K562 (cell line): ENCODE measurements at regions not wholly inside any gene's neighbourhood (a gene's known extent, or its start where the extent isn't known, plus 50 kb on each side); places are given as distances from the start of the nearest gene placed in this dataset.

Experiments used
- ATAC-seq: fragments of 200-7000 bp; cut with Tn5 transposase; 3 replicates; pipeline ENCODE4 v1.9.1; 2020; ENCODE audit warnings: moderate library complexity
- BruUV-seq: library from RNA; stranded (reverse); fragments of 400-500 nt; replicated peaks from 2 replicates; lab custom pipeline; 2021; lab: Mats Ljungman, UMichigan
- CTCF ChIA-PET: fragments of 300-600 bp; formaldehyde crosslinking; extraction: SDS; loops from one replicate; lab custom pipeline; 2021; ENCODE audit warnings: low intra/inter-chr PET ratio; lab: Yijun Ruan, JAX
- POLR2A ChIA-PET: fragments of 300-600, 350-650 bp; sonication (Branson Sonifier 250); formaldehyde crosslinking; extraction: SDS; loops from one replicate; lab custom pipeline; 2021; ENCODE audit warnings: antibody characterized with exemption, inconsistent platforms; lab: Yijun Ruan, JAX
- DNase-seq, 4 experiments: peaks; one replicate each; pipeline versions ENCODE4 v3.0.0 to v3.0.0-alpha.2; 2011 to 2018; ENCODE audit warnings: low spot score in 3 of 4, mixed read lengths in 3 of 4; ENCODE audit errors: extremely low read depth in 1 of 4
- FAIRE-seq: peaks from 2 replicates; lab custom pipeline; 2011; peaks lifted over from hg19 to GRCh38; lab: Jason Lieb, UNC
- H2AFZ ChIP-seq: 2 replicates; pipeline ENCODE4 v1.6.0; 2011; ENCODE audit warnings: low read depth, low read length, control low read depth, inconsistent platforms
- H3K27ac ChIP-seq: fragments of 200-600 bp; 3 replicates; pipeline ENCODE4 v1.8.0; 2011; ENCODE audit warnings: low read depth, mild to moderate bottlenecking, control low read depth, inconsistent platforms, low read length, moderate library complexity, mixed read lengths; ENCODE audit errors: extremely low read depth
- H3K27me3 ChIP-seq, 2 experiments: fragments of 300-600 bp in 1 of 2; 2 replicates in 1 of 2; 3 replicates in 1 of 2; pipeline versions ENCODE4 v1.6.0 to v1.8.0; 2011; ENCODE audit warnings: inconsistent platforms in 2 of 2, low read length in 2 of 2, mild to moderate bottlenecking in 1 of 2, mixed read lengths in 1 of 2, moderate library complexity in 1 of 2; ENCODE audit not compliant: control insufficient read depth in 2 of 2, insufficient read depth in 2 of 2
- H3K36me3 ChIP-seq: fragments of 300-600 bp; 3 replicates; pipeline ENCODE4 v1.8.0; 2011; ENCODE audit warnings: mild to moderate bottlenecking, low read length, inconsistent platforms; ENCODE audit not compliant: control insufficient read depth, insufficient read depth
- H3K4me1 ChIP-seq, 2 experiments: fragments of 200-600 bp in 1 of 2; replicated peaks in 1 of 2; 2 replicates in 1 of 2; 3 replicates in 1 of 2; pipeline versions ENCODE4 v1.5.1 to v1.8.0; 2011; ENCODE audit warnings: inconsistent platforms in 2 of 2, low read length in 2 of 2, mild to moderate bottlenecking in 1 of 2, mixed read lengths in 1 of 2, moderate library complexity in 1 of 2; ENCODE audit not compliant: control insufficient read depth in 2 of 2, insufficient read depth in 2 of 2
- H3K4me2 ChIP-seq: 2 replicates; pipeline ENCODE4 v1.6.1; 2011; ENCODE audit warnings: low read length, control low read depth, inconsistent platforms, mixed read lengths; ENCODE audit not compliant: insufficient read depth
- H3K4me3 ChIP-seq: fragments of 200-600 bp; sonication (generic), shearing (Covaris generic); 2 replicates; pipeline ENCODE4 v1.5.1; 2016; ENCODE audit warnings: control low read depth, inconsistent platforms
- H3K79me2 ChIP-seq: fragments of 200-600 bp; 3 replicates; pipeline ENCODE4 v1.8.0; 2011; ENCODE audit warnings: low read length, inconsistent platforms; ENCODE audit not compliant: control insufficient read depth, insufficient read depth
- H3K9ac ChIP-seq, 2 experiments: 2 replicates each; pipeline versions ENCODE4 v1.6.0 to v1.6.1; 2011; ENCODE audit warnings: low read depth in 2 of 2, low read length in 2 of 2, control low read depth in 1 of 2, inconsistent platforms in 1 of 2, mild to moderate bottlenecking in 1 of 2, mixed read lengths in 1 of 2; ENCODE audit not compliant: insufficient read depth in 1 of 2
- H3K9me1 ChIP-seq: one replicate; pipeline ENCODE4 v1.6.0; 2011; ENCODE audit warnings: inconsistent platforms, mild to moderate bottlenecking, low read length, moderate library complexity; ENCODE audit not compliant: control insufficient read depth, insufficient read depth
- H3K9me3 ChIP-seq: replicated peaks from 2 replicates; pipeline ENCODE4 v1.5.1; 2011; ENCODE audit warnings: low read depth, low read length, inconsistent platforms; ENCODE audit not compliant: control insufficient read depth, insufficient read depth
- H4K20me1 ChIP-seq: replicated peaks from 2 replicates; pipeline ENCODE4 v1.6.1; 2011; ENCODE audit warnings: low read length, inconsistent platforms, mixed read lengths; ENCODE audit not compliant: control insufficient read depth, insufficient read depth
- ARID1B ChIP-seq: fragments of 450-650 bp; IDR thresholded peaks from 2 replicates; pipeline ENCODE4 v1.6.1; 2016; ENCODE audit warnings: antibody characterized with exemption, mild to moderate bottlenecking, inconsistent platforms
- CAMTA2 ChIP-seq: fragments of 250-450 bp; sonication (Bioruptor Pico); conservative IDR thresholded peaks from 2 replicates; pipeline ENCODE4 v1.5.1; 2022
- DPF2 ChIP-seq: fragments of 450-650 bp; IDR thresholded peaks from 2 replicates; pipeline ENCODE4 v1.6.1; 2016
- EP400 ChIP-seq: fragments of 450-650 bp; IDR thresholded peaks from 2 replicates; pipeline ENCODE4 v1.6.1; 2017; ENCODE audit warnings: antibody characterized with exemption, mild to moderate bottlenecking, moderate library complexity
- NR2C1 ChIP-seq, 2 experiments: fragments of 450-650 bp; IDR thresholded peaks; 2 replicates each; pipeline ENCODE4 v1.6.1; 2017; ENCODE audit warnings: mild to moderate bottlenecking in 2 of 2, antibody characterized with exemption in 1 of 2, inconsistent platforms in 1 of 2, missing compliant biosample characterization in 1 of 2, missing genetic modification characterization in 1 of 2
- PHTF2 ChIP-seq: fragments of 250-450 bp; sonication (Bioruptor Pico); IDR thresholded peaks from 2 replicates; pipeline ENCODE4 v1.5.0; 2021; ENCODE audit warnings: mild to moderate bottlenecking
- SMAD3 ChIP-seq: fragments of 450-650 bp; formaldehyde crosslinking; conservative IDR thresholded peaks from 2 replicates; pipeline ENCODE4 v1.4.0; 2020; ENCODE audit warnings: mild to moderate bottlenecking
- ZBTB17 ChIP-seq: fragments of 450-650 bp; formaldehyde crosslinking; IDR thresholded peaks from 2 replicates; pipeline ENCODE4 v1.4.0; 2020; ENCODE audit warnings: mild to moderate bottlenecking
- ZNF174 ChIP-seq: fragments of 250-450 bp; sonication (Bioruptor Pico); IDR thresholded peaks from 2 replicates; pipeline ENCODE4 v1.4.0; 2020; ENCODE audit warnings: mild to moderate bottlenecking
- ZNF384 ChIP-seq: IDR thresholded peaks from 2 replicates; pipeline ENCODE4 v1.6.1; 2012; ENCODE audit warnings: low read depth, low read length, improper control_type of control experiment
- WGBS: fragments of 100-300 bp; shearing (Covaris generic); methylation state at CpG from one replicate; pipeline ENCODE4 v1.1.6; 2016; ENCODE audit warnings: low coverage, mixed read lengths; ENCODE audit not compliant: insufficient coverage; ENCODE audit errors: missing lambda C conversion rate; 5-methylcytosine and 5-hydroxymethylcytosine counted together
- in situ Hi-C: fragments of 300-500 bp; cut with MboI; formaldehyde crosslinking; loops from 4 replicates; pipeline ENCODE4 v1.15.0; 2018; ENCODE audit warnings: inconsistent platforms, mixed read lengths
- intact Hi-C: fragments of 100-400 bp; cut with micrococcal nuclease; formaldehyde crosslinking; loops from 2 replicates; pipeline ENCODE4 v1.14.2; 2022
- TF ChIP-seq, protein P1 (sequence below): sonication (generic); IDR thresholded peaks from 2 replicates; pipeline ENCODE4 v1.6.1; 2016
- TF ChIP-seq, protein P2 (sequence below): fragments of 250-450 bp; sonication (Bioruptor Pico); IDR thresholded peaks from 2 replicates; pipeline ENCODE4 v1.5.0; 2021; ENCODE audit warnings: mild to moderate bottlenecking, moderate library complexity
- TF ChIP-seq, protein P3 (sequence below): fragments of 450-650 bp; IDR thresholded peaks from 2 replicates; pipeline ENCODE4 v1.6.1; 2016; ENCODE audit warnings: mild to moderate bottlenecking
- TF ChIP-seq, protein P4 (sequence below): fragments of 250-450 bp; sonication (Bioruptor Pico); IDR thresholded peaks from 2 replicates; pipeline ENCODE4 v1.5.0; 2022; ENCODE audit warnings: mild to moderate bottlenecking

- no peak overlapping the region for H3K4me2 ChIP-seq
- no peaks in the 10 kb centered on the region for H3K36me3 ChIP-seq
- no peak for FAIRE-seq
- H3K4me1 ChIP-seq: peaks cover 0 to 35% of the 10 kb centered on the region in 2 experiments
- peak overlapping the region; percentile 69; the same call in 2 of the 3 replicates for H3K27ac ChIP-seq
- H3K9ac ChIP-seq: peak overlapping the region in 1 of 2 experiments; percentile 35; a peak in 2 of 4 replicates
- H3K79me2 ChIP-seq: no peaks in the 10 kb centered on the region
- no peaks in the 10 kb centered on the region for H4K20me1 ChIP-seq
- H3K27me3 ChIP-seq: no peaks in the 10 kb centered on the region
- ATAC-seq: no peak
- no TSS peak for BruUV-seq
- no peaks in the 10 kb centered on the region for H3K9me1 ChIP-seq
- in situ Hi-C loops (no loop called here), intact Hi-C loops (no loop called here)
- 2% methylated on average over 3 of the region's 3 CpGs for WGBS
- ChIA-PET POLR2A (interaction anchor here (0.6 to 2.7 kb wide), 4 partner anchors 10 to 40 kb away, joined by 3 to 14 read pairs (median 4); no protein-coding TSS in a partner anchor), CTCF (no interaction called here)
- no peak overlapping the region for H3K4me3 ChIP-seq
- peaks cover 4% of the 10 kb centered on the region; the same call in 1 of the 2 replicates for H3K9me3 ChIP-seq
- H2AFZ ChIP-seq: peak overlapping the region; percentile 80
- DNase-seq: no peak
- peak; percentile 35; the same call in 1 of the 2 replicates for TF ChIP-seq EP400
- TF ChIP-seq, protein P1, sequence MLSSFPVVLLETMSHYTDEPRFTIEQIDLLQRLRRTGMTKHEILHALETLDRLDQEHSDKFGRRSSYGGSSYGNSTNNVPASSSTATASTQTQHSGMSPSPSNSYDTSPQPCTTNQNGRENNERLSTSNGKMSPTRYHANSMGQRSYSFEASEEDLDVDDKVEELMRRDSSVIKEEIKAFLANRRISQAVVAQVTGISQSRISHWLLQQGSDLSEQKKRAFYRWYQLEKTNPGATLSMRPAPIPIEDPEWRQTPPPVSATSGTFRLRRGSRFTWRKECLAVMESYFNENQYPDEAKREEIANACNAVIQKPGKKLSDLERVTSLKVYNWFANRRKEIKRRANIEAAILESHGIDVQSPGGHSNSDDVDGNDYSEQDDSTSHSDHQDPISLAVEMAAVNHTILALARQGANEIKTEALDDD: no peak
- 0 out of 2 replicates have a peak, but pooled peaks have one; percentile 41 for TF ChIP-seq PHTF2
- TF ChIP-seq, protein P2, sequence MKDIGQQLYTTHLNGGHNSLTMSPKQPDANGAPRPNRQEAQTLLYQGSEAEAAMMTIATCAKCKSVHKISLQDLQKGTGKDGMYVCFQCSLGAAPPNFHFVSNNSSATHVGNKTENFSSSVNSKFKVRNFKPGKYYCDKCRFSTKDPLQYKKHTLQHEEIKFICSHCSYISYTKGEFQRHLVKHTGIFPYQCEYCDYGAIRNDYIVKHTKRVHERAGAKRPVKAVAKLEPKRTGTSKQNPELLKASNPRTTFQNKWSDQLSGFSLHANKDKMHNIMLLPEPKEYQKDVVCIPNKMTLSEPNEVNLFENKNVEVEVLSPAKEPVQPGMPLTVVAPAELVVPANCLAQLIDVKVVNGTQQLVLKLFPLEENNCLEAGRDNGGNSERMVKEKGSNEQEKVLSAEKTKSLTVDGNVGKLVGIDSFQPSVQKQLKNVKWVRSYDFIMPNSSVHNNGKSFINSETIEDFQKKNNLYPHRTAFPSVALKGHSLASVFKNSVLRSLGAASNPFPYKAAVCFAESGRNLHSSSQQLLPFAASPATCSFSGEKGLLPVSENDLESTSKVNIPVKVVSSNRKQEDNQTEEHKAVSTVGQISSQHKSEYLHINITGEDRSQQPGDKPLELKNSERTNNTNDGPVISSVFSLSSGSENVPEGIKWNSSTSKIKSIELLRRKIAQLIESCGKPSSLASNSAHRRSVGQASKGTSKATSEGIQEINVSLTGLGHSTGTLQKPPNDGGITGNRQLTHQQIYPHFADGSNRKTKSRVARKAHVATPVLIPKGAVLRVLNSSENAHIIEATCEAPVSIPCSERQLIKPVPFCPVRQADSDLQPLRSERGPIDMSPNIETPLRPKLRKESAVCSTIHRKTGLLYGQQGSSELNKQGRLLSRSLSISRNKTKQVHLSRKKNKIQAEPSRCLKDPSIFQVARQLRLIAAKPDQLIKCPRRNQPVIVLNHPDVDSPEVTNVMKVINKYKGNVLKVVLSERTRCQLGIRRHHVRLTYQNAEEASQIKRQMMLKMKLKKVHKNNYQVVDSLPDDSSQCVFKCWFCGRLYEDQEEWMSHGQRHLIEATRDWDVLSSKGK (CRISPR knock-in tag): 0 out of 2 replicates have a peak, but pooled peaks have one; percentile 71
- TF ChIP-seq SMAD3 (CRISPR knock-in tag): peak; percentile 90
- TF ChIP-seq, protein P3, sequence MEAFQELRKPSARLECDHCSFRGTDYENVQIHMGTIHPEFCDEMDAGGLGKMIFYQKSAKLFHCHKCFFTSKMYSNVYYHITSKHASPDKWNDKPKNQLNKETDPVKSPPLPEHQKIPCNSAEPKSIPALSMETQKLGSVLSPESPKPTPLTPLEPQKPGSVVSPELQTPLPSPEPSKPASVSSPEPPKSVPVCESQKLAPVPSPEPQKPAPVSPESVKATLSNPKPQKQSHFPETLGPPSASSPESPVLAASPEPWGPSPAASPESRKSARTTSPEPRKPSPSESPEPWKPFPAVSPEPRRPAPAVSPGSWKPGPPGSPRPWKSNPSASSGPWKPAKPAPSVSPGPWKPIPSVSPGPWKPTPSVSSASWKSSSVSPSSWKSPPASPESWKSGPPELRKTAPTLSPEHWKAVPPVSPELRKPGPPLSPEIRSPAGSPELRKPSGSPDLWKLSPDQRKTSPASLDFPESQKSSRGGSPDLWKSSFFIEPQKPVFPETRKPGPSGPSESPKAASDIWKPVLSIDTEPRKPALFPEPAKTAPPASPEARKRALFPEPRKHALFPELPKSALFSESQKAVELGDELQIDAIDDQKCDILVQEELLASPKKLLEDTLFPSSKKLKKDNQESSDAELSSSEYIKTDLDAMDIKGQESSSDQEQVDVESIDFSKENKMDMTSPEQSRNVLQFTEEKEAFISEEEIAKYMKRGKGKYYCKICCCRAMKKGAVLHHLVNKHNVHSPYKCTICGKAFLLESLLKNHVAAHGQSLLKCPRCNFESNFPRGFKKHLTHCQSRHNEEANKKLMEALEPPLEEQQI: peak; percentile 54; the same call in 1 of the 2 replicates
- 0 out of 2 replicates have a peak, but pooled peaks have one; percentile 46 for TF ChIP-seq ARID1B
- no peak for TF ChIP-seq NR2C1 (IDR thresholded peaks at IDR 0.05)
- peak; percentile 41; the same call in 1 of the 2 replicates for TF ChIP-seq NR2C1 (tag; IDR thresholded peaks at IDR 0.05)
- TF ChIP-seq, protein P4, sequence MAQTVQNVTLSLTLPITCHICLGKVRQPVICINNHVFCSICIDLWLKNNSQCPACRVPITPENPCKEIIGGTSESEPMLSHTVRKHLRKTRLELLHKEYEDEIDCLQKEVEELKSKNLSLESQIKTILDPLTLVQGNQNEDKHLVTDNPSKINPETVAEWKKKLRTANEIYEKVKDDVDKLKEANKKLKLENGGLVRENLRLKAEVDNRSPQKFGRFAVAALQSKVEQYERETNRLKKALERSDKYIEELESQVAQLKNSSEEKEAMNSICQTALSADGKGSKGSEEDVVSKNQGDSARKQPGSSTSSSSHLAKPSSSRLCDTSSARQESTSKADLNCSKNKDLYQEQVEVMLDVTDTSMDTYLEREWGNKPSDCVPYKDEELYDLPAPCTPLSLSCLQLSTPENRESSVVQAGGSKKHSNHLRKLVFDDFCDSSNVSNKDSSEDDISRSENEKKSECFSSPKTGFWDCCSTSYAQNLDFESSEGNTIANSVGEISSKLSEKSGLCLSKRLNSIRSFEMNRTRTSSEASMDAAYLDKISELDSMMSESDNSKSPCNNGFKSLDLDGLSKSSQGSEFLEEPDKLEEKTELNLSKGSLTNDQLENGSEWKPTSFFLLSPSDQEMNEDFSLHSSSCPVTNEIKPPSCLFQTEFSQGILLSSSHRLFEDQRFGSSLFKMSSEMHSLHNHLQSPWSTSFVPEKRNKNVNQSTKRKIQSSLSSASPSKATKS: 0 out of 2 replicates have a peak, but pooled peaks have one; percentile 51
- TF ChIP-seq DPF2: no peak
- peak; percentile 72; the same call in 1 of the 2 replicates for TF ChIP-seq ZNF174 (CRISPR knock-in tag)
- TF ChIP-seq ZBTB17 (CRISPR knock-in tag): 0 out of 2 replicates have a peak, but pooled peaks have one; percentile 26
- TF ChIP-seq ZNF384: no peak
- no peak for TF ChIP-seq CAMTA2 (CRISPR knock-in tag)
Measured at GRCh38 chr4:78711676-78712075, 64.5 kb upstream of the BMP2K start.
